Upper lobe of right lung (tissue), 1 donor: ENCODE measurements at regions not wholly inside any gene's neighbourhood (a gene's known extent, or its start where the extent isn't known, plus 50 kb on each side); places are given as distances from the start of the nearest gene placed in this dataset.

Experiments
- ATAC-seq: fragments of 200-7000 bp; cut with Tn5 transposase; one replicate; pipeline ENCODE4 v1.9.1; 2020; ENCODE audit warnings: mild to moderate bottlenecking, moderate library complexity
- DNase-seq: peaks from one replicate; pipeline ENCODE4 v3.0.0-alpha.2; 2020
- H3K27ac ChIP-seq: fragments of 200-600 bp; one replicate; pipeline ENCODE4 v1.8.0; 2022
- H3K27me3 ChIP-seq: fragments of 200-600 bp; one replicate; pipeline ENCODE4 v1.8.0; 2022; ENCODE audit warnings: mild to moderate bottlenecking
- H3K36me3 ChIP-seq: fragments of 200-600 bp; one replicate; pipeline ENCODE4 v1.8.0; 2022
- H3K4me1 ChIP-seq: fragments of 200-600 bp; one replicate; pipeline ENCODE4 v1.8.0; 2022
- H3K4me3 ChIP-seq: fragments of 200-600 bp; one replicate; pipeline ENCODE4 v1.8.0; 2022; ENCODE audit warnings: mild to moderate bottlenecking
- H3K9me3 ChIP-seq: fragments of 200-600 bp; one replicate; pipeline ENCODE4 v1.8.0; 2022
- intact Hi-C: fragments of 100-400 bp; cut with DNase I; formaldehyde crosslinking; loops from one replicate; pipeline ENCODE4 v1.11.0; 2022
- TF ChIP-seq, protein P1 (sequence below): fragments of 200-600 bp; IDR thresholded peaks from one replicate; pipeline ENCODE4 v1.8.0; 2022; ENCODE audit warnings: antibody characterized with exemption
- donor health status: DM: no; HTN: yes; CAD: no; lungs with severe emphysema.

DNA sequence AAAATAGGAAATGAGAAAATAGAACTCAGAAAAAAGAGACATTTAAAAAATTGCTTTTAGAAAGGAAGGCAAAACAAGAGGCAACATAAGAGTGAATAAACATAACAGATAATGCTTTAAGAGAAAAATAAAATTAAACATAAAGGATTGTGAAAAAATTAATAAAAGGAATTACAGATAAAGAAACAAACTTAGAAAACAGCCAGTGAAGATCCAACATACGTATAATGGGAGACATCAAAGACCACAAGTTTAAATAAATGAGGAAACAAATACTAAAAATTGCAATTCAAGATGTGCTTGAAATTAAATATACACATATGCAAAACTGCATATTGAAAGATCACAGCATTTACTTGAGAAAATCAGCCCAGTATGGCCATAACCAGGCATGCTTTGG, 448.9 kb downstream of the NBAS start:
- ATAC-seq = no peak
- peaks cover 12% of the 10 kb centered on the region for H3K9me3 ChIP-seq
- H3K27me3 ChIP-seq = no peaks in the 10 kb centered on the region
- no peak overlapping the region for H3K27ac ChIP-seq
- intact Hi-C loops = no loop called here
- TF ChIP-seq, protein P1, sequence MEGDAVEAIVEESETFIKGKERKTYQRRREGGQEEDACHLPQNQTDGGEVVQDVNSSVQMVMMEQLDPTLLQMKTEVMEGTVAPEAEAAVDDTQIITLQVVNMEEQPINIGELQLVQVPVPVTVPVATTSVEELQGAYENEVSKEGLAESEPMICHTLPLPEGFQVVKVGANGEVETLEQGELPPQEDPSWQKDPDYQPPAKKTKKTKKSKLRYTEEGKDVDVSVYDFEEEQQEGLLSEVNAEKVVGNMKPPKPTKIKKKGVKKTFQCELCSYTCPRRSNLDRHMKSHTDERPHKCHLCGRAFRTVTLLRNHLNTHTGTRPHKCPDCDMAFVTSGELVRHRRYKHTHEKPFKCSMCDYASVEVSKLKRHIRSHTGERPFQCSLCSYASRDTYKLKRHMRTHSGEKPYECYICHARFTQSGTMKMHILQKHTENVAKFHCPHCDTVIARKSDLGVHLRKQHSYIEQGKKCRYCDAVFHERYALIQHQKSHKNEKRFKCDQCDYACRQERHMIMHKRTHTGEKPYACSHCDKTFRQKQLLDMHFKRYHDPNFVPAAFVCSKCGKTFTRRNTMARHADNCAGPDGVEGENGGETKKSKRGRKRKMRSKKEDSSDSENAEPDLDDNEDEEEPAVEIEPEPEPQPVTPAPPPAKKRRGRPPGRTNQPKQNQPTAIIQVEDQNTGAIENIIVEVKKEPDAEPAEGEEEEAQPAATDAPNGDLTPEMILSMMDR = no peak
- no peak for DNase-seq
- no peaks in the 10 kb centered on the region for H3K4me1 ChIP-seq
- no peaks in the 10 kb centered on the region for H3K36me3 ChIP-seq
- no peak overlapping the region for H3K4me3 ChIP-seq

DNA sequence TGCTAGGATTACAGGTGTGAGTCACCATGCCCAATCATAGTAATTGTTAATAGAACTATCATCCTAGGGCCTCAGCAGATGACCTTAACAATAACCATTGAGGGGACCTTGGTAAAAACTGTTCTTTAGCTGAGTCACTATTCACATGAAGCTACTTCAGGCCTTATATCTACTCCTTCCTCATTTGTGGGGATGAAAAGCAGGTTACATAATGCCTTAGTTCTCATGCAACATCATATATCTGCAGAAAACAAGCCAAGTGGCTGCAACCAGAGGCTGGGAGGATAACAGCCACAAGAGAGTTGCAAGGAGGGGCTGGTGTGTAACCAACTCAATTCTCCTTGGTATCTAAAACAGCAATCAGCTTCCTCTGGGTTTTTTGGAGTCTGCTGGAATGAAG, 445.4 kb downstream of the NBAS start:
- intact Hi-C loops = no loop called here

DNA sequence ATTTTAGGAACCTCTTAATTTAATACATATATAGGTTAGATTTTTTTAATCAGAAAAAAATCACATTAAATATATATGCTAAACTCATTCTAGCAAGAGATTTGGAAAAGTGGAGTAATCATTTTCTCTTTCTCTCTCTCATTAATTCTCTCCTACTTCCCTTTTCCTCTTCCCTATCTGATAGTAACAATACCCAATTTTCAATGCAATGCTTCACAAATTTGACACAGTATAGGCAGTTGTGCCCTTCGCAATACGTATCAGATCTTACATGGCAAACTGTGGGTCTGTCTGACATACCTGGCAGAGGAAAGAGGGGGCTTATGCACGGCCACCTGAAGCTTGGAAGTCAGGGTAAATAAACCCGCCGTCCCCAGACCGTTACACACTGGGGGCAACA, 444.3 kb downstream of the NBAS start:
- no peak for ATAC-seq
- intact Hi-C loops = no loop called here
- H3K27me3 ChIP-seq = no peaks in the 10 kb centered on the region

More for the DNA sequence above, 445.4 kb downstream of the NBAS start:
- Histone ChIP-seq H3K4me1 (no peaks in the 10 kb centered on the region), H3K9me3 (peaks cover 12% of the 10 kb centered on the region), H3K27me3 (no peaks in the 10 kb centered on the region), H3K27ac (no peak overlapping the region), H3K36me3 (no peaks in the 10 kb centered on the region), H3K4me3 (no peak overlapping the region)
- no peak for DNase-seq
- TF ChIP-seq, protein P1 = no peak
- ATAC-seq = no peak

More for the DNA sequence above, 444.3 kb downstream of the NBAS start:
- peaks cover 8% of the 10 kb centered on the region for H3K9me3 ChIP-seq
- H3K36me3 ChIP-seq = no peaks in the 10 kb centered on the region
- no peaks in the 10 kb centered on the region for H3K4me1 ChIP-seq
- TF ChIP-seq, protein P1 = no peak
- no peak overlapping the region for H3K27ac ChIP-seq
- DNase-seq = no peak
- H3K4me3 ChIP-seq = no peak overlapping the region
